CD4-positive, alpha-beta T cell treated with Interleukin-12 subunit alpha and Interleukin-12 subunit beta, for 1 hour (primary cell): ENCODE measurements at regions not wholly inside any gene's neighbourhood (a gene's known extent, or its start where the extent isn't known, plus 50 kb on each side); places are given as distances from the start of the nearest gene placed in this dataset.

Source experiments
- DNase-seq: peaks from one replicate; pipeline ENCODE4 v3.0.0-alpha.2; 2020

- no peak for DNase-seq
Measured at GRCh38 chr7:45972629-45973312, 51.7 kb upstream of the IGFBP3 start.

- no peak for DNase-seq
Measured at GRCh38 chr7:45971661-45972175, 50.6 kb upstream of the IGFBP3 start.

GRCh38 chr7:45971171-45971570 is 50.1 kb upstream of the IGFBP3 start:
- no peak for DNase-seq
